ENCODE measurements at regions not wholly inside any gene's neighbourhood (a gene's known extent, or its start where the extent isn't known, plus 50 kb on each side); places are given as distances from the start of the nearest gene placed in this dataset.

DNA sequence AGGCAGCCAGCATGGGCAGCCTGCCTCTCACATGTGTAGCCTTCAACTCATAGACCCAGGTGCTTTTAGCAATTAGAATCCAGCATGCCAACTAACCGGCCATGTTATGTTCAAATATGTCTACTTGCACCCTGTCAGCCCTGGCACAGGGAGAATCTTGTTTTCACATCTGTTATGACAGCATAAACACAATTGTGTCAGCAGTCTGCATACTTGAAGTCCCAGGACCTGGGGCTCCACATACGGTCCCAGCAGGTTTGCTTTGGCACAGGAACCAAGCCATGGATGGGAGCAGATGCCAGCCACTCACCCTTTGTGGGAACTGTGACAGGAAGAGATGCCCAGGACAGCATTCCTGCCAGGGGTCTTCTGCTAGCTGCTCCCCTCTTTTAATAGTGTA, 67.2 kb upstream of the SYNDIG1 start:
- H3K27ac ChIP-seq (ENCODE audit: low read depth in 1 of 2, low read length in 2 of 2) = no peak overlapping the region
- H3K9me3 ChIP-seq (ENCODE audit: control insufficient read depth in 1 of 2, insufficient read depth in 1 of 2, low read length in 2 of 2) = no peaks in the 10 kb centered on the region
- H3K4me1 ChIP-seq (ENCODE audit: insufficient read depth, low read length) = peaks cover 4% of the 10 kb centered on the region
- Mint-ChIP-seq H3K9me3 (peaks cover 2% of the 10 kb centered on the region), H3K27ac (no peak overlapping the region), H3K4me1 (ENCODE audit: low read depth) (peaks cover 17% of the 10 kb centered on the region), H3K4me3 (no peak overlapping the region), H3K27me3 (no peaks in the 10 kb centered on the region), H3K36me3 (ENCODE audit: low read depth) (no peaks in the 10 kb centered on the region)
- DNase-seq (no peak), ATAC-seq (ENCODE audit: poor library complexity) (no peak)
- ChIA-PET POLR2A (no interaction called here), CTCF (no interaction called here)
- no peaks in the 10 kb centered on the region for H3K36me3 ChIP-seq (ENCODE audit: insufficient read depth, low read length)
- no peak overlapping the region for H3K4me3 ChIP-seq (ENCODE audit: low read length)
- TF ChIP-seq, protein P1, sequence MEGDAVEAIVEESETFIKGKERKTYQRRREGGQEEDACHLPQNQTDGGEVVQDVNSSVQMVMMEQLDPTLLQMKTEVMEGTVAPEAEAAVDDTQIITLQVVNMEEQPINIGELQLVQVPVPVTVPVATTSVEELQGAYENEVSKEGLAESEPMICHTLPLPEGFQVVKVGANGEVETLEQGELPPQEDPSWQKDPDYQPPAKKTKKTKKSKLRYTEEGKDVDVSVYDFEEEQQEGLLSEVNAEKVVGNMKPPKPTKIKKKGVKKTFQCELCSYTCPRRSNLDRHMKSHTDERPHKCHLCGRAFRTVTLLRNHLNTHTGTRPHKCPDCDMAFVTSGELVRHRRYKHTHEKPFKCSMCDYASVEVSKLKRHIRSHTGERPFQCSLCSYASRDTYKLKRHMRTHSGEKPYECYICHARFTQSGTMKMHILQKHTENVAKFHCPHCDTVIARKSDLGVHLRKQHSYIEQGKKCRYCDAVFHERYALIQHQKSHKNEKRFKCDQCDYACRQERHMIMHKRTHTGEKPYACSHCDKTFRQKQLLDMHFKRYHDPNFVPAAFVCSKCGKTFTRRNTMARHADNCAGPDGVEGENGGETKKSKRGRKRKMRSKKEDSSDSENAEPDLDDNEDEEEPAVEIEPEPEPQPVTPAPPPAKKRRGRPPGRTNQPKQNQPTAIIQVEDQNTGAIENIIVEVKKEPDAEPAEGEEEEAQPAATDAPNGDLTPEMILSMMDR (IDR thresholded peaks at IDR 0.05) = no peak
- intact Hi-C loops (cut with DNase I, micrococcal nuclease) = no loop called here
- no peaks in the 10 kb centered on the region for H3K27me3 ChIP-seq (ENCODE audit: control insufficient read depth in 1 of 2, insufficient read depth in 2 of 2, low read length in 2 of 2)

DNA sequence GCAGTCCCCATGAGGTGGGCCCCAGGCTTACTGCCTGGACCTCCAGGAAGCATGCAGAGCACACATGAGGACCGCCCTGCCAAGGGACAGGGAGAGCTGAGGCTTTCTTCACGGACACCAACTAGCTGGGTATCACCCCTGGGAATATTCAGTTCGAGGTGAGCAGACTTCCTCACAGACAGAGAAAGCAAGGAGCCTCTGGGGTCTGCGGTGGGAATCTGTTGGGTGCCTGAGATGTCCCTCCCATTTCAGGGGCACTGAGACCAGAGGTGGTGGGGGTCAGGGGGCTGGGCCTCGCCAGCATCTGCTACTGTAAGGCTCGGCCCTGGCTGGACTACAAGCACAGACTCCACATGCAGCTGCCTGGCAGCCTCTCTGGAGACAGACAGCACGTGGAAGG, 74.3 kb upstream of the SYNDIG1 start:
- ATAC-seq (ENCODE audit: poor library complexity) = no peak
- H3K9me3 Mint-ChIP-seq = peaks cover 2% of the 10 kb centered on the region
- Histone ChIP-seq H3K4me1 (ENCODE audit: insufficient read depth, low read length) (peaks cover 6% of the 10 kb centered on the region), H3K27ac (ENCODE audit: low read depth in 1 of 2, low read length in 2 of 2) (no peak overlapping the region), H3K36me3 (ENCODE audit: insufficient read depth, low read length) (no peaks in the 10 kb centered on the region), H3K27me3 (ENCODE audit: control insufficient read depth in 1 of 2, insufficient read depth in 2 of 2, low read length in 2 of 2) (no peaks in the 10 kb centered on the region), H3K9me3 (ENCODE audit: control insufficient read depth in 1 of 2, insufficient read depth in 1 of 2, low read length in 2 of 2) (no peaks in the 10 kb centered on the region), H3K4me3 (ENCODE audit: low read length) (no peak overlapping the region)
- DNase-seq = no peak
- H3K4me3 Mint-ChIP-seq = no peak overlapping the region
- ChIA-PET POLR2A (no interaction called here), CTCF (no interaction called here)
- TF ChIP-seq, protein P1 (IDR thresholded peaks at IDR 0.05) = no peak
- no peak overlapping the region for H3K27ac Mint-ChIP-seq
- no peaks in the 10 kb centered on the region for H3K36me3 Mint-ChIP-seq (ENCODE audit: low read depth)
- no peaks in the 10 kb centered on the region for H3K27me3 Mint-ChIP-seq
- H3K4me1 Mint-ChIP-seq (ENCODE audit: low read depth) = peaks cover 7% of the 10 kb centered on the region
- intact Hi-C loops (cut with DNase I, micrococcal nuclease) = no loop called here

DNA sequence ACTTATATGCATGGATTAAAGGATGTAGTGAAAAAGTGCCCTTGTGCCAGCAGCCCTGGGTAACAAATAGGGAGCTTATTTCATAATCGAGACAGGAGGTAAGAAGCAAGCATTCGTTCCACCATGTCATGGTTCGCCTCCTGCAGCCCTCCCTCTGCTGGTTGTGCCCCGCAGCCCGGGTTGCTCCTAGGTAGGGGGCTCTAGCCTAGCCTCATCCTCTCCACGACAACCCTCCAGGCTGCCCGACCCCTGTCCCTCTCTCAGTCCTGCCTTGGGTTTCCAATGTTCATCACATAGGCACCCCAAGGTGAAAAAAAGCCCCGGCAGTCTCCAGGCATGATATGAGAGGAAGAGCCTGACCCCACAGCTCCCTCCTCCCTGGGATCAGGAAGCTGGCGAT, 75.5 kb upstream of the SYNDIG1 start:
- H3K27me3 Mint-ChIP-seq = no peaks in the 10 kb centered on the region
- no peaks in the 10 kb centered on the region for H3K9me3 ChIP-seq (ENCODE audit: control insufficient read depth in 1 of 2, insufficient read depth in 1 of 2, low read length in 2 of 2)
- intact Hi-C loops (cut with DNase I, micrococcal nuclease) = no loop called here
- no peaks in the 10 kb centered on the region for H3K9me3 Mint-ChIP-seq
- no peak overlapping the region for H3K4me3 ChIP-seq (ENCODE audit: low read length)
- H3K36me3 ChIP-seq (ENCODE audit: insufficient read depth, low read length) = no peaks in the 10 kb centered on the region
- H3K27ac ChIP-seq (ENCODE audit: low read depth in 1 of 2, low read length in 2 of 2) = no peak overlapping the region
- TF ChIP-seq, protein P1 (IDR thresholded peaks at IDR 0.05) = no peak
- ChIA-PET POLR2A (no interaction called here), CTCF (no interaction called here)
- no peak overlapping the region for H3K4me3 Mint-ChIP-seq
- H3K27me3 ChIP-seq (ENCODE audit: control insufficient read depth in 1 of 2, insufficient read depth in 2 of 2, low read length in 2 of 2) = no peaks in the 10 kb centered on the region
- no peaks in the 10 kb centered on the region for H3K36me3 Mint-ChIP-seq (ENCODE audit: low read depth)
- DNase-seq (no peak), ATAC-seq (ENCODE audit: poor library complexity) (no peak)
- H3K4me1 ChIP-seq (ENCODE audit: insufficient read depth, low read length) = peaks cover 15% of the 10 kb centered on the region
- no peak overlapping the region for H3K27ac Mint-ChIP-seq
- peaks cover 19% of the 10 kb centered on the region for H3K4me1 Mint-ChIP-seq (ENCODE audit: low read depth)

Measured in CD4-positive, alpha-beta T cell (primary cell).